ENCODE measurements at regions not wholly inside any gene's neighbourhood (a gene's known extent, or its start where the extent isn't known, plus 50 kb on each side); places are given as distances from the start of the nearest gene placed in this dataset.

- no peak for DNase-seq
Observed at GRCh38 chr5:3142261-3143027, 391.0 kb upstream of the IRX2 start.

GRCh38 chr5:3140117-3140516, 388.6 kb upstream of the IRX2 start:
- no peak for DNase-seq

GRCh38 chr5:3139499-3139931, 388.0 kb upstream of the IRX2 start:
- DNase-seq = peak; percentile 37

- no peak for DNase-seq
Observed at GRCh38 chr5:3131161-3131560, 379.7 kb upstream of the IRX2 start.

GRCh38 chr5:3129252-3129651, 377.8 kb upstream of the IRX2 start:
- DNase-seq = no peak

- no peak for DNase-seq
Observed at GRCh38 chr5:3127423-3127911, 376.0 kb upstream of the IRX2 start.

GRCh38 chr5:3126639-3127038, 375.2 kb upstream of the IRX2 start:
- no peak for DNase-seq

GRCh38 chr5:3124410-3124809, 372.9 kb upstream of the IRX2 start:
- no peak for DNase-seq

GRCh38 chr5:3123763-3124157, 372.3 kb upstream of the IRX2 start:
- DNase-seq = no peak

- DNase-seq = no peak
Observed at GRCh38 chr5:3122985-3123762, 371.7 kb upstream of the IRX2 start.

GRCh38 chr5:3122216-3122615, 370.7 kb upstream of the IRX2 start:
- DNase-seq = no peak

- DNase-seq = no peak
Observed at GRCh38 chr5:3121813-3122212, 370.3 kb upstream of the IRX2 start.

- DNase-seq = no peak
Observed at GRCh38 chr5:3120028-3120427, 368.6 kb upstream of the IRX2 start.

GRCh38 chr5:3119435-3119834, 368.0 kb upstream of the IRX2 start:
- no peak for DNase-seq

GRCh38 chr5:3118340-3118739, 366.9 kb upstream of the IRX2 start:
- DNase-seq = no peak

GRCh38 chr5:3116366-3116765, 364.9 kb upstream of the IRX2 start:
- DNase-seq = no peak

- no peak for DNase-seq
Observed at GRCh38 chr5:3114467-3114866, 363.0 kb upstream of the IRX2 start.

- DNase-seq = no peak
Observed at GRCh38 chr5:3110371-3110770, 358.9 kb upstream of the IRX2 start.

GRCh38 chr5:3107156-3107611, 355.7 kb upstream of the IRX2 start:
- no peak for DNase-seq

- DNase-seq = no peak
Observed at GRCh38 chr5:3105581-3105980, 354.1 kb upstream of the IRX2 start.

GRCh38 chr5:3105172-3105571, 353.7 kb upstream of the IRX2 start:
- no peak for DNase-seq

- DNase-seq = no peak
Observed at GRCh38 chr5:3104429-3105060, 353.1 kb upstream of the IRX2 start.

- no peak for DNase-seq
Observed at GRCh38 chr5:3103262-3103811, 351.9 kb upstream of the IRX2 start.
